ENCODE measurements at regions not wholly inside any gene's neighbourhood (a gene's known extent, or its start where the extent isn't known, plus 50 kb on each side); places are given as distances from the start of the nearest gene placed in this dataset.

GRCh38 chr2:44879269-44880124 lies 62.0 kb upstream of the SIX3 start:
- no peak for DNase-seq

DNA sequence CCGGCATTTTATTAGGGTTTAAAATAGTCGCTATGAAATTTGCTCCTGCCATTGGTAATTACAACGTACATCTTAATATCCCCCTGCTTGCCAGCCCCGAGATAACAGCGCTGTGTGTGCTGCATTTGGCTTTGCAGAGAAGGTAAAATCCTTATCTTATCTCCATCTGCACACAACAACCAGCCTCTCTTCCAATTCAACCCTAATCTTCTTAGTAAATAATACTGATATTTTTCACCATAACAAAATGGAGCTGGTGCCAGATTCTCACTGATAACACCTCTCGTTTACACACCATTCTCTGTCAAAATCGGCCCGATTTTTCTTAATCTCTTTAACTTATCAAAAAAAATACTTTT lies 61.4 kb upstream of the SIX3 start:
- no peak for DNase-seq

DNA sequence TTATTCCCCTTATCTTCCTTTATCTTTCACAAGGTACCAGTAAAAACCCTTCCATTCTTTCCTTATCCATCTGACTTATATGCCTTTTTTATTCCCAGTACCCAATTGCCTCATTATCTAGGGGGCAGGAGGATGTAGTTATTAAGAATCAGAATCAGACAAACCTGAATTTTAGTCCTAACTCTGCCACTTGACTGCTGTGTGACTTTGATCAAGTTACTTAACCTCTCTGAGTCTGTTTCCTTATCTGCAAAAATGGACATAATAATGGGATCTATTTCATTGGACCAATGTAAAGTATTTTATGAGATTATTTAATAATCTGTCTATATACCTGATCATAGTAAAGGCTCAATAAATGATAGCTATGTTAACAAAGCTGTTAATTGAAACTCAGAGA lies 59.6 kb upstream of the SIX3 start:
- DNase-seq, result no peak

DNA sequence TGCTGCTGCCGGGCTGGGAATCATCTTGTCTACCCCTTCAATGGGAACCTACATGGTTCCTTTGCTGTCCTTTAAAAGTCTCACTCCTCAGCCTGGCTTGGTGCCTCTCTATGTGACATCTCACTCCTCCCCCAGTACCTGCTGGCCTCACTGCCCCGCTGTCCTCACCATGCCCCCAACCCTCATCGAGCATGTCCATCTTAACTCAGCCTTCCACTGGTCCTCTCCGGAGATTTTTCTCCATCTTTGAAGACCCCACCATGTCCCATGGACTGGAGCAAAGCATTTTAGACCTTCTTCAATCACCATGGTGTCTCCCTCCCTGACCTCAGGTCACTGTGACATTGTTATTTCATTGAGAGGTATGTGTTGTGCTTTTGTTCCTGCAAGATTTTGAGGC lies 58.1 kb upstream of the SIX3 start:
- DNase-seq, result no peak

DNA sequence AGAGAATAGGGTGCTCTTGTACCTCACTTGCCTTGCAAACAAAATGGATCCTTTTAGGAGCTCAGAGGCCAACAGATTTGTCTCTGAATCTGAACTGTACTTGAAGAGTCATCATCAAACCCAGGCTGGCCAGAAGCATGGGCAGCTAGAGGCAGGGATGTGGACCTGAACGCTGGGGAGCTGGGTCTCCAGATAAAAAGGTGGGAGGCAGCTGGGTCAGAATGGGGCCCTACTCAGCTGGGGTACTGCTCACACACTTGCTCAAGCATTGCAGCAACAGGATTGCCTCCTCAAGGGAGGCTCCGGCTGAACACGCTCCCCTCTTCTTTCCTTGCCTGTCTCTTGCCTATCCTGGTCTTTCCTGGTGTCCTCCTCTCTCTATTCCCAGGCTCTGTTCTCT lies 57.3 kb upstream of the SIX3 start:
- no peak for DNase-seq

GRCh38 chr2:44884677-44885076 lies 56.8 kb upstream of the SIX3 start:
- DNase-seq, result no peak

DNA sequence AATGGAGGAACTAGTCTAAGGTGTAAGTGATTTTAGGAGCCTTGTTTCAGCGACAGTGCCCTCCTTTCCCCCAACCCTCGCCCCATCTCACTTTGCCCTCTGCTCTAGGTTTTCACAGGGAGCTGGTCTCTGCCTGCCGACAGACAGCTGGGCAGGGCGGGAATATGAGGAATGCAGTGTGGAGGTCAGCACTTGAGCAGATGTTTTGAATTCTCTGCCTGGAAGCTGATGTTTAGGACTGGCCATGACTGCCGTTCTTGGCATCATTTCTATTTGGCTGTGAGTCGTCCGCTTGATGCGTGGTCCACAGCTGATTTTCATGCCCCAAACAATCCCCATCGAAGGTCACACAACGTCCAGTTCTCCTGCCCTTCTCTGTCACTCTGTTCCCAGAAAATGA lies 55.1 kb upstream of the SIX3 start:
- peak; percentile 77 for DNase-seq

DNA sequence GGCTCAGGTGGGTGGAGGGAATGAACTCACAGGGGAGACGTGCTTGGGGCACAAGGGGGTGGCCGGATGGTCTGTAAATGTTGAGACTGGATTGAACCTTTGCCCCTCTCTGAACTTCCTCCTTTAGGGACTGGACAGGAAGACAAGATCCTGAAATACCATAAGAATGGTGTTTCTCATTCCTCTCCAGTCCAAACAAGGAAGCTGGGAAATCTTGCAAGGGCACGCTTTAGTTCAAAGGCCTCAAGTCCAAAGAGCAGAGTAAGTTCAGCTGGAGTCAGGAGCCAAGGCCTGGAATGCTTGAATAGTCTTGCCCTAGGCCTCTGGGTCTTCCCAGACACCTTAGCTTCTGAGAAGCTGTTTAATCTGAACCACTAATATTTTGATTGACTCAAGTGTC lies 52.4 kb upstream of the SIX3 start:
- no peak for DNase-seq

All from NCI-H69 (cell line).